Duodenal mucosa (tissue), 2 donors: ENCODE measurements at regions not wholly inside any gene's neighbourhood (a gene's known extent, or its start where the extent isn't known, plus 50 kb on each side); places are given as distances from the start of the nearest gene placed in this dataset.

ENCODE experiments used
- H3K27ac ChIP-seq: one replicate; pipeline ENCODE4 v1.7.0; 2013; ENCODE audit warnings: low read depth, low read length
- H3K27me3 ChIP-seq, 2 donors: one replicate each; pipeline ENCODE4 v1.7.0; 2013; ENCODE audit warnings: low read length in 2 of 2, control low read depth in 1 of 2; ENCODE audit not compliant: insufficient read depth in 2 of 2, control insufficient read depth in 1 of 2
- H3K36me3 ChIP-seq, 2 donors: one replicate each; pipeline ENCODE4 v1.7.0; 2013; ENCODE audit warnings: low read length in 2 of 2, control low read depth in 1 of 2; ENCODE audit not compliant: insufficient read depth in 2 of 2, control insufficient read depth in 1 of 2
- H3K4me1 ChIP-seq, 2 donors: one replicate each; pipeline ENCODE4 v1.7.0; 2013; ENCODE audit warnings: low read length in 2 of 2, control low read depth in 1 of 2; ENCODE audit not compliant: insufficient read depth in 2 of 2, control insufficient read depth in 1 of 2
- H3K4me3 ChIP-seq, 2 donors: one replicate each; pipeline ENCODE4 v1.7.0; 2013; ENCODE audit warnings: low read length in 2 of 2, low read depth in 1 of 2
- H3K9ac ChIP-seq, 2 donors: one replicate each; pipeline ENCODE4 v1.7.0; 2013; ENCODE audit warnings: low read length in 2 of 2, low read depth in 1 of 2
- H3K9me3 ChIP-seq, 2 donors: one replicate each; pipeline ENCODE4 v1.7.0; 2013; ENCODE audit warnings: low read length in 2 of 2, control low read depth in 1 of 2; ENCODE audit not compliant: control insufficient read depth in 1 of 2

- H3K9ac ChIP-seq = no peak overlapping the region
Measured at GRCh38 chr1:168380945-168381344, 100.3 kb downstream of the TBX19 start.

DNA sequence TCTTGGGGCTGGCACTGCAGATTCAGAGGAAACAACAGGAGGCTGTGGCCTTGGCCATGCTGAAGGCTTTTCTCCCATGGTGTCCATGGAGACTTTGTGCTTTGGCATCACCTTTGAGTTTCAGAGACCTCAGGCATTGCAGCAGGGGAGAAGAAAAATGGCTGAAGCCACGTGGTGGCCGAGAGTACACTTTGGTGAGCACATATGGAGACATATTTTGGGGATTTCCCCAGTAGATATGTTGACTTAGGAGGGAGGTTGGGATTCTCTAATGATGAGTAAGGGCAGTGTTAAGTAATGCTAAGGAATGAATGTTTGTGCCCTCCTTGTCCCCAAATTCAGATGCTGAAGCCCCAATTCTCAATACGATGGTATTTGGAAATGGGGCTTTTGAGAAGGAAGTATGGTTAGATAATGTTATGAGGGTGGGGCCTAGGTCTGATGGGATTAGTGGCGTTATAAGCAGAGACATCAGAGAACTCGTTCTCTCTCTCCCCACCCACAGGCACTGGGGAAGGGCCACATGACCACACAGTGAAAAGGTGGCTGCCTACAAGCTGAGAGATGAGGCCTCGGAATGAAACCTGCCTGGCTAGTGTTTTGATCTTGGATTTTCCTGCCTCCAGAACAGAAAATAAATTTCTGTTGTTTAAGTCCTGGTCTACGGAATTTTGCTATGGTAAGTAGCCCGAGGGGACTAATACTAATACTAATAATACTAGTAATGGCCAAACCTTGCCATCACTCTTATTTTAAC is 98.6 kb downstream of the TBX19 start:
- Histone ChIP-seq H3K9ac (no peak overlapping the region), H3K4me1 (peaks cover 5 to 11% of the 10 kb centered on the region in 2 donors), H3K4me3 (no peak overlapping the region), H3K27me3 (no peaks in the 10 kb centered on the region), H3K27ac (no peak overlapping the region), H3K9me3 (no peaks in the 10 kb centered on the region), H3K36me3 (no peaks in the 10 kb centered on the region)

More at GRCh38 chr1:168380945-168381344, 100.3 kb downstream of the TBX19 start:
- Histone ChIP-seq H3K4me3 (no peak overlapping the region), H3K27ac (no peak overlapping the region), H3K4me1 (no peaks in the 10 kb centered on the region), H3K27me3 (peaks cover 0 to 2% of the 10 kb centered on the region in 2 donors), H3K36me3 (no peaks in the 10 kb centered on the region), H3K9me3 (no peaks in the 10 kb centered on the region)

GRCh38 chr1:168375566-168376300 is 95.1 kb downstream of the TBX19 start:
- no peak overlapping the region for H3K9ac ChIP-seq
- no peak overlapping the region for H3K27ac ChIP-seq
- no peak overlapping the region for H3K4me3 ChIP-seq
- peaks cover 5 to 11% of the 10 kb centered on the region in 2 donors for H3K4me1 ChIP-seq
- H3K36me3 ChIP-seq = no peaks in the 10 kb centered on the region
- H3K9me3 ChIP-seq = no peaks in the 10 kb centered on the region
- H3K27me3 ChIP-seq = no peaks in the 10 kb centered on the region

DNA sequence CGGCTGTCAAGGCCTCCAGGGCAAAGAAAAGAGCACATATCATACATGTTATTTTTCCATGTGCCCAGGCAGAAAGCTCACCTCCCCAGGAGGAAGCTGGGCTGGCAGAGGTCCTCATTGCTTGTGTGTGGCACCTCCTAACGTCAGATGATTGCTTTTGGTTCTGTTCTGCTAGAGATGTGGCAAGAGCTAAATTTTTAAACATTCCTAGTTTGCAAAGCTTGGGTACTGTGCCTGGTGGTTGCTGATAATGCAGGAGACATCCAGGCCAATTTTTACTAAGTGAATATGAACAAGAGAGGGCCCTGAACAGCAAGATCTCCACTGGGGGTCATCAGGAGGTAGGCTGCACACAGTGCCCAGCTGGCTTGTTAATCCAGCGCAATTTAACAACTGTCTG is 93.9 kb downstream of the TBX19 start:
- Histone ChIP-seq H3K27ac (no peak overlapping the region), H3K36me3 (no peaks in the 10 kb centered on the region), H3K4me3 (no peak overlapping the region), H3K27me3 (no peaks in the 10 kb centered on the region), H3K9ac (no peak overlapping the region), H3K4me1 (peaks cover 5 to 11% of the 10 kb centered on the region in 2 donors), H3K9me3 (no peaks in the 10 kb centered on the region)

DNA sequence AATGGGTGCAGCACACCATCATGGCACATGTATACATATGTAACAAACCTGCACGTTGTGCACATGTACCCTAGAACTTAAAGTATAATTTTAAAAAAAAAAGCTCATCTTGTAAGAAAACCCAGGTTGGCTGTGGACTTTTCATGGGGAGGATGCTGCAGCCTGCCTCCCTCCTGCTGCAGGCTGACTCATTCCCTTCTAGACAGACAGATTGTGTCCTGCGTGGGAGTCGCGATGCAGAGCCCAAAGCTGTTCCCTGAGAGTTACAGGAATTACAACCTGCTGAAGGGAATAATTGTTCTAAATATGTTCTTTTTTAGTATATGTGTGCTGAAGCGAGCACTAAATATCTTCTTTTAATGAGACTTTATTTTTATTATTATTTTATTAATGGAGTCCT is 93.2 kb downstream of the TBX19 start:
- no peaks in the 10 kb centered on the region for H3K36me3 ChIP-seq
- H3K4me3 ChIP-seq = no peak overlapping the region
- H3K9ac ChIP-seq = no peak overlapping the region
- peaks cover 5 to 11% of the 10 kb centered on the region in 2 donors for H3K4me1 ChIP-seq
- no peaks in the 10 kb centered on the region for H3K27me3 ChIP-seq
- no peak overlapping the region for H3K27ac ChIP-seq
- no peaks in the 10 kb centered on the region for H3K9me3 ChIP-seq

DNA sequence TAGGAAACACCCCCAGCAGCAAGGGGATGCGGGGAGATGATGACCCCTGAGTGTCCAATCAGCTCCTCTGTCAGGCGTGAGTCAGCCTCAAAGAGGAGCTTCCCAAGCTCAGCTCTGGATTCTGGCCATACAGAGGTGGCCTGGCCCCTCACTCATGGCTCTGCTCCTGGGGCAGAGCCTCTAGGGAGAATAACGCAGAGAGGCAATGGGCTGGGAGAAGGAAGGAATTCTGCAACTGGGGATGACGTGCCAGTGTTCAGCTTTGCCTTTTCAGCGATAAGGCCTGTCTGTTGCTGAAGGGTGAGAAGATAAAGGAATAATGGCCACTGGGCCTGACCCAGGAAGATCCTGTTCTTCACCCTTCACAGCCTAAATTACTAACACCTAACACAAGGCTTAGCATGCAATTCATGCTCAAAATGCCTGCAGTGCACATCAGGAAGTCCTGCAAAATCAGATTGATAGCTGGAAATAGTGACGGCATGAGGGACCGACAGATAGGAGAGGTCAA is 92.2 kb downstream of the TBX19 start:
- Histone ChIP-seq H3K9me3 (no peaks in the 10 kb centered on the region), H3K4me1 (peaks cover 5 to 11% of the 10 kb centered on the region in 2 donors), H3K27me3 (no peaks in the 10 kb centered on the region), H3K9ac (no peak overlapping the region), H3K27ac (no peak overlapping the region), H3K36me3 (no peaks in the 10 kb centered on the region), H3K4me3 (no peak overlapping the region)

GRCh38 chr1:168372307-168372706 is 91.6 kb downstream of the TBX19 start:
- H3K27ac ChIP-seq = no peak overlapping the region
- H3K9ac ChIP-seq = no peak overlapping the region
- H3K4me1 ChIP-seq = peaks cover 5 to 11% of the 10 kb centered on the region in 2 donors
- no peak overlapping the region for H3K4me3 ChIP-seq
- no peaks in the 10 kb centered on the region for H3K27me3 ChIP-seq
- H3K36me3 ChIP-seq = no peaks in the 10 kb centered on the region
- no peaks in the 10 kb centered on the region for H3K9me3 ChIP-seq

- Histone ChIP-seq H3K36me3 (no peaks in the 10 kb centered on the region), H3K4me3 (no peak overlapping the region), H3K4me1 (peaks cover 5 to 11% of the 10 kb centered on the region in 2 donors), H3K9me3 (no peaks in the 10 kb centered on the region), H3K27ac (no peak overlapping the region), H3K9ac (no peak overlapping the region), H3K27me3 (no peaks in the 10 kb centered on the region)
Measured at GRCh38 chr1:168371477-168371876, 90.8 kb downstream of the TBX19 start.

- no peaks in the 10 kb centered on the region for H3K9me3 ChIP-seq
- no peak overlapping the region for H3K27ac ChIP-seq
- no peaks in the 10 kb centered on the region for H3K36me3 ChIP-seq
- peaks cover 5 to 8% of the 10 kb centered on the region in 2 donors for H3K4me1 ChIP-seq
- no peak overlapping the region for H3K9ac ChIP-seq
- H3K4me3 ChIP-seq = no peak overlapping the region
- no peaks in the 10 kb centered on the region for H3K27me3 ChIP-seq
Measured at GRCh38 chr1:168370586-168370985, 89.9 kb downstream of the TBX19 start.

DNA sequence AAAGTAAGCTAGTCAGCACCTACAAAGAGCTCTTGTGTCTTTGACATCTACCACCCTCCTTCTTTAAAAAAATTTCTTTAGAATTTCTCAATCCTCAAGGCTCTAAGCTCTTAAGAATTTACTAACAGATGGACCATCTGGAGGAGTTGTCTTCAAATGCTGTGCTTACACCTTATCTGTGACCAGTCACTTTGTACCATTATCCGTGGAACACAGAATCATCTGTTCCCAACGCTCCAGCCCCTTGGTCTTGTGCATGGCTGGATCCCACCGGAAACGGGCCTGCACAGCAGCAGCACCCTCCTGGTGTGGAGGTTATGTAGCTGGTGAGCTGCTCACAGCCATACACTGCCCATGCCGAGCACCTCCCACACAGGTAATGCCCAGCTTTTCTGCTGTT is 89.0 kb downstream of the TBX19 start:
- Histone ChIP-seq H3K4me3 (no peak overlapping the region), H3K4me1 (no peaks in the 10 kb centered on the region), H3K9ac (no peak overlapping the region), H3K9me3 (no peaks in the 10 kb centered on the region), H3K27me3 (no peaks in the 10 kb centered on the region), H3K36me3 (no peaks in the 10 kb centered on the region), H3K27ac (no peak overlapping the region)
